Astrocyte (in vitro differentiated cells and primary cell): ENCODE measurements at regions not wholly inside any gene's neighbourhood (a gene's known extent, or its start where the extent isn't known, plus 50 kb on each side); places are given as distances from the start of the nearest gene placed in this dataset.

Source experiments
- DNase-seq: peaks from one replicate; pipeline ENCODE4 v3.0.0-alpha.2; 2010; ENCODE audit warnings: low read depth
- FAIRE-seq: peaks from 2 replicates; lab custom pipeline; 2011; peaks lifted over from hg19 to GRCh38; lab: Jason Lieb, UNC
- H2AFZ ChIP-seq: 2 replicates; pipeline ENCODE4 v1.6.0; 2012; ENCODE audit warnings: low read depth, low read length, inconsistent platforms
- H3K27ac ChIP-seq: 2 replicates; pipeline ENCODE4 v1.5.1; 2011; ENCODE audit warnings: low read depth, low read length, inconsistent platforms
- H3K27me3 ChIP-seq: 2 replicates; pipeline ENCODE4 v1.6.0; 2011; ENCODE audit warnings: low read length, inconsistent platforms; ENCODE audit not compliant: insufficient read depth
- H3K36me3 ChIP-seq: 2 replicates; pipeline ENCODE4 v1.5.1; 2011; ENCODE audit warnings: low read length, inconsistent platforms; ENCODE audit not compliant: insufficient read depth
- H3K4me1 ChIP-seq: 2 replicates; pipeline ENCODE4 v1.5.1; 2011; ENCODE audit warnings: low read length, inconsistent platforms; ENCODE audit not compliant: insufficient read depth
- H3K4me2 ChIP-seq: 2 replicates; pipeline ENCODE4 v1.6.0; 2012; ENCODE audit warnings: low read length, inconsistent platforms
- H3K4me3 ChIP-seq: 2 replicates; pipeline ENCODE4 v1.5.1; 2011; ENCODE audit warnings: low read depth, mild to moderate bottlenecking, low read length, inconsistent platforms; ENCODE audit not compliant: insufficient read depth
- H3K79me2 ChIP-seq: 2 replicates; pipeline ENCODE4 v1.6.0; 2012; ENCODE audit warnings: mild to moderate bottlenecking, low read length, inconsistent platforms; ENCODE audit not compliant: insufficient read depth
- H3K9ac ChIP-seq: 2 replicates; pipeline ENCODE4 v1.6.0; 2012; ENCODE audit warnings: mild to moderate bottlenecking, low read length, inconsistent platforms
- H3K9me3 ChIP-seq: 2 replicates; pipeline ENCODE4 v1.5.1; 2012; ENCODE audit warnings: low read depth, mild to moderate bottlenecking, low read length, inconsistent platforms; ENCODE audit not compliant: insufficient read depth
- H4K20me1 ChIP-seq: 2 replicates; pipeline ENCODE4 v1.6.0; 2012; ENCODE audit warnings: low read length, inconsistent platforms; ENCODE audit not compliant: insufficient read depth
- H3K27ac Mint-ChIP-seq: one replicate; pipeline ENCODE4 v1.8.0; 2021; ENCODE audit warnings: mild to moderate bottlenecking, mixed read lengths; ENCODE audit not compliant: unreplicated experiment
- H3K27me3 Mint-ChIP-seq: one replicate; pipeline ENCODE4 v1.8.0; 2021; ENCODE audit warnings: low read depth, mixed read lengths; ENCODE audit not compliant: unreplicated experiment
- H3K36me3 Mint-ChIP-seq: one replicate; pipeline ENCODE4 v1.8.0; 2021; ENCODE audit warnings: low read depth, mixed read lengths; ENCODE audit not compliant: unreplicated experiment
- H3K4me1 Mint-ChIP-seq: one replicate; pipeline ENCODE4 v1.8.0; 2021; ENCODE audit warnings: low read depth, mixed read lengths; ENCODE audit not compliant: unreplicated experiment
- H3K4me3 Mint-ChIP-seq: one replicate; pipeline ENCODE4 v1.8.0; 2021; ENCODE audit warnings: mild to moderate bottlenecking, moderate library complexity, mixed read lengths; ENCODE audit not compliant: unreplicated experiment
- H3K9me3 Mint-ChIP-seq: one replicate; pipeline ENCODE4 v1.8.0; 2021; ENCODE audit warnings: mild to moderate bottlenecking, mixed read lengths; ENCODE audit not compliant: unreplicated experiment
- CTCF ChIP-seq: IDR thresholded peaks from 2 replicates; pipeline ENCODE4 v1.5.1; 2011; ENCODE audit warnings: low read depth, mild to moderate bottlenecking, inconsistent platforms, low read length, moderate library complexity; ENCODE audit not compliant: insufficient read depth
- EZH2 ChIP-seq: IDR thresholded peaks from 2 replicates; pipeline ENCODE4 v1.6.1; 2012; ENCODE audit warnings: mild to moderate bottlenecking, low read length, inconsistent platforms; ENCODE audit not compliant: insufficient read depth

GRCh38 chr21:41597227-41597626 lies 89.3 kb upstream of the TMPRSS2 start:
- H3K79me2 ChIP-seq, result no peaks in the 10 kb centered on the region
- H3K27me3 ChIP-seq, result peaks cover 18% of the 10 kb centered on the region
- DNase-seq (no peak), FAIRE-seq (no peak)
- TF ChIP-seq EZH2 (no peak), CTCF (no peak)
- no peaks in the 10 kb centered on the region for H3K4me1 Mint-ChIP-seq
- no peaks in the 10 kb centered on the region for H3K9me3 ChIP-seq
- no peak overlapping the region for H3K27ac ChIP-seq
- H3K4me3 Mint-ChIP-seq, result no peak overlapping the region
- H3K36me3 ChIP-seq, result no peaks in the 10 kb centered on the region
- peaks cover 46% of the 10 kb centered on the region for H3K27me3 Mint-ChIP-seq
- H3K9me3 Mint-ChIP-seq, result peaks cover 6% of the 10 kb centered on the region
- H3K4me1 ChIP-seq, result no peaks in the 10 kb centered on the region
- H3K4me3 ChIP-seq, result no peak overlapping the region
- H3K36me3 Mint-ChIP-seq, result no peaks in the 10 kb centered on the region
- no peak overlapping the region for H3K27ac Mint-ChIP-seq
- no peaks in the 10 kb centered on the region for H4K20me1 ChIP-seq
- no peak overlapping the region for H3K4me2 ChIP-seq
- H3K9ac ChIP-seq, result no peak overlapping the region
- H2AFZ ChIP-seq, result no peak overlapping the region

- Mint-ChIP-seq H3K4me3 (no peak overlapping the region), H3K4me1 (no peaks in the 10 kb centered on the region), H3K27me3 (peaks cover 38% of the 10 kb centered on the region), H3K36me3 (no peaks in the 10 kb centered on the region), H3K27ac (no peak overlapping the region), H3K9me3 (peaks cover 6% of the 10 kb centered on the region)
- Histone ChIP-seq H4K20me1 (no peaks in the 10 kb centered on the region), H3K4me3 (no peak overlapping the region), H3K27ac (no peak overlapping the region), H3K36me3 (no peaks in the 10 kb centered on the region), H3K4me2 (no peak overlapping the region), H3K9me3 (no peaks in the 10 kb centered on the region), H3K27me3 (peaks cover 18% of the 10 kb centered on the region), H2AFZ (no peak overlapping the region), H3K4me1 (no peaks in the 10 kb centered on the region), H3K79me2 (no peaks in the 10 kb centered on the region), H3K9ac (no peak overlapping the region)
- FAIRE-seq (no peak), DNase-seq (no peak)
- no peak for TF ChIP-seq CTCF
- TF ChIP-seq EZH2, result no peak
Measured at GRCh38 chr21:41596241-41596925, 88.4 kb upstream of the TMPRSS2 start.

- Histone ChIP-seq H3K27ac (no peak overlapping the region), H3K4me2 (no peak overlapping the region), H2AFZ (no peak overlapping the region), H3K4me1 (no peaks in the 10 kb centered on the region), H3K9ac (no peak overlapping the region), H3K36me3 (no peaks in the 10 kb centered on the region), H3K4me3 (no peak overlapping the region), H3K9me3 (no peaks in the 10 kb centered on the region), H3K27me3 (peaks cover 18% of the 10 kb centered on the region), H4K20me1 (no peaks in the 10 kb centered on the region), H3K79me2 (no peaks in the 10 kb centered on the region)
- FAIRE-seq, result no peak
- Mint-ChIP-seq H3K4me3 (no peak overlapping the region), H3K4me1 (no peaks in the 10 kb centered on the region), H3K27me3 (peaks cover 30% of the 10 kb centered on the region), H3K9me3 (peaks cover 6% of the 10 kb centered on the region), H3K36me3 (no peaks in the 10 kb centered on the region), H3K27ac (no peak overlapping the region)
- no peak for TF ChIP-seq EZH2
- no peak for TF ChIP-seq CTCF
- no peak for DNase-seq
Measured at GRCh38 chr21:41594268-41594667, 86.3 kb upstream of the TMPRSS2 start.
